GM12864 (cell line): ENCODE measurements at regions not wholly inside any gene's neighbourhood (a gene's known extent, or its start where the extent isn't known, plus 50 kb on each side); places are given as distances from the start of the nearest gene placed in this dataset.

Source experiments
- DNase-seq: peaks from one replicate; pipeline ENCODE4 v3.0.0-alpha.2; 2011; ENCODE audit warnings: low read depth
- H3K4me3 ChIP-seq: 2 replicates; pipeline ENCODE4 v1.5.1; 2011; ENCODE audit warnings: mild to moderate bottlenecking, low read depth, low read length, control low read depth
- CTCF ChIP-seq: IDR thresholded peaks from 2 replicates; pipeline ENCODE4 v1.5.1; 2011; ENCODE audit warnings: low read depth, mild to moderate bottlenecking, moderate library complexity, low read length, control low read depth, inconsistent platforms; ENCODE audit errors: missing control alignments

- no peak overlapping the region for H3K4me3 ChIP-seq
- DNase-seq: no peak
- TF ChIP-seq CTCF: no peak
Observed at GRCh38 chr2:180406687-180407086, 399.6 kb upstream of the CWC22 start.

GRCh38 chr2:180405520-180405919, 398.4 kb upstream of the CWC22 start:
- H3K4me3 ChIP-seq: no peak overlapping the region
- TF ChIP-seq CTCF: no peak
- no peak for DNase-seq

DNA sequence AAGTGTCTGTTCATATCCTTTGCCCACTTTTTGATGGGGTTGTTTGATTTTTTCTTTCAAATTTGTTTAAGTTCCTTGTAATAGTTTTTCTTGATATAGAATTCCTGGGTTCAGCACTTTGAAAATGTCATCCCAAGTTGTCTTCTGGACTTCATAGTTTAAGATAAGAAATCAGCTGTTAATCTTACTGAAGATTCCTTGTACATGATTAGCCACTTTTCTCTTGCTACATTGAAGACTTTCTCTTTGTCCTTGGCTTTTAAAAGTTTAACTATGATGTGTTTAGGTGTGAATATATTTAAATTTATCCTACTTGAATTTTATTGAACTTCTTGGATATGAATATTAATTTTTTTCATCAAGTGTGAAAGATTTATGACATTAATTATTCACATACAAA, 387.2 kb upstream of the CWC22 start:
- H3K4me3 ChIP-seq: no peak overlapping the region
- TF ChIP-seq CTCF: no peak
- DNase-seq: no peak

DNA sequence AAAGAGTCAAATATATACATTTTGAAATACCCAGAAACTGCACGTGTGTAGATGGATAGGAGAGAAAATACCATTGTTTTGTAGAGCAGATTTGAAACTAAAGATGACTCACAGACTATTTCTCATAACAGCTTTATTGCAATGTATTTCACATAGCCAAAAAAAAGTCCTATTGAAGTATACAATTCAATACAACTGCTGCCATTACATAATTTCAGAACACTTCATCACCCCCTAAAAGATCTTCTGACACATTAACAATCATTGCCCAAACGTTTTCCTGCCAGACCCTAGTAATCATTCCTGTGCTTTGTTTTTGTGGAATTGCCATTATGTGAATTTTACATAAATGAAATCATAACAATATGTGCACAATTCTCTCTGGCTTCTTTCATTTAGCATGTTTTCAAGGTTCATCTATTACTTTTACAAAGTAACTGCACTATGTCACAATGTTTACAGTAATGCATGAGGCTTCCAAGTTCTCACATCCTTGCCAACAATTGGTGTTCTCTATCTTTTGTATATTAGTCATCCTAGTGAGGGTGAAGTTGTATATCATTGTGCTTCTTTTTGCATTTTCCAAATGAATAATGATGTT, 378.6 kb upstream of the CWC22 start:
- TF ChIP-seq CTCF: no peak
- H3K4me3 ChIP-seq: no peak overlapping the region

DNA sequence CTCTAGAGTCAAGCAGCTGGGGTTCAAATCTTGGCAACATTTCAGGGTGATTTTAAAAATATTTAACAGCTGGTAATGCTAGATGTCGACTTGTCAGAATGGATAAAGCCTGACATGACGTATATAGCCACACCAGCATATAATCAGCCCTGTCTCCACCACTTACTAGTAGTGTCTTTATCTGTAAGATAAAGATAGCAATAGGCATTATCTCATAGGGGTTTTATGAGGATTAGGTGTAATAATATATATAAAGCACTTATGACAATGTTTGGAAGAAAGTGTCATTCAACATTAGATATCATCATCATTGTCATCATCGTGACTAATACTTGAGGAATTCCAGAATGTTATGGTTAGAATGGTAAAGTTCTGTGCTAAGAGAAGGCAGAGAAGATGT, 369.0 kb upstream of the CWC22 start:
- no peak for DNase-seq
- no peak overlapping the region for H3K4me3 ChIP-seq
- TF ChIP-seq CTCF: no peak

More for the DNA sequence above, 378.6 kb upstream of the CWC22 start:
- no peak for DNase-seq

GRCh38 chr2:180374502-180375281, 367.6 kb upstream of the CWC22 start:
- no peak for TF ChIP-seq CTCF
- no peak for DNase-seq
- H3K4me3 ChIP-seq: no peak overlapping the region

- DNase-seq: no peak
- TF ChIP-seq CTCF: no peak
- no peak overlapping the region for H3K4me3 ChIP-seq
Observed at GRCh38 chr2:180370511-180371205, 363.6 kb upstream of the CWC22 start.
